GM18498 (cell line): ENCODE measurements at regions not wholly inside any gene's neighbourhood (a gene's known extent, or its start where the extent isn't known, plus 50 kb on each side); places are given as distances from the start of the nearest gene placed in this dataset.
"Not testable (repeated sequence)": the region's sequence is repeated elsewhere in the genome, so short reads cannot be mapped to it uniquely, and the experiment has no call there.

Experiments used
- ATAC-seq: cut with Tn5 transposase; IDR thresholded peaks from one replicate; pipeline ENCODE4 v1.9.1; 2021; ENCODE audit warnings: mild to moderate bottlenecking, moderate library complexity; ENCODE audit not compliant: unreplicated experiment

GRCh38 chr1:169044971-169045370, 61.5 kb upstream of the ATP1B1 start:
- ATAC-seq = peak; percentile 44

DNA sequence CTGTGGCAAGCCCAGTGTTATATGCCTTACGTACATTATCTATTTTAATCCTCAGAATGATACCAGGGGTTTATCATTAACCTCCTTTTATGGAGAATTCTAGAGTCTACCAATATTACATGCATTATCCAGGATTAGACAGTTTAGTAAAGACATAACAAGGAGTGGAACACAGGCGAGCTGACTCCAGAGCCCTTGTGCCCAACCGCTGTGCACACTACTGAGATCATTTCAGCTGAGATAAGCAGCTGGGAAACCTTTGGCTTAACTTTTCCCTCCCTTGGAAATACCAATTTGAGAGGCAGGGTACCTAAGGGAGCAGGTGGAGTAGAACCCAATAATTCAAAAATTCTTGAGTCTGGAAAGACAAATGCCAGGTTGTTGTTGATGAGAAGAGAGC, 59.8 kb upstream of the ATP1B1 start:
- ATAC-seq = no peak

- ATAC-seq = no peak
Measured at GRCh38 chr1:169047074-169047473, 59.4 kb upstream of the ATP1B1 start.

DNA sequence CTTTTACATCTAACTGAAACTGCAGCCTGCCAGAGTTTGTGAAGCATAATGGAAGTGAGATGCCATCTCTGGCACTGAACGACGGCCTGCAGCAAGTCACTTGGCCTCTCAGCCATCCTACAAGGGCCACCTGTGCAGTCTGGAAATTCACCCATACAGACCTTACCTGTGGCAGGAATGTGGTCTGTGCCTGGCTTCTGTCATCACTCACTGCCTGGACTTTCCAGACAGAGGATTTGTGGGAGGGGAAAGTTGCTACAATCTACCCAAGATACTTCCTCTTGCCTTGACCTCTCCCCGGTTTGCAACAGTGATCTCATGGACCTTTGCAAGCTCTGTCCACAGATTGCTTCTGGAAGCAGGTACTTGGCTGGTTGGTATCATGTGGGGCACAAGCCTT, 58.4 kb upstream of the ATP1B1 start:
- no peak for ATAC-seq

- ATAC-seq = no peak
Measured at GRCh38 chr1:169049258-169049938, 57.1 kb upstream of the ATP1B1 start.

- ATAC-seq = no peak
Measured at GRCh38 chr1:169051171-169051570, 55.3 kb upstream of the ATP1B1 start.

DNA sequence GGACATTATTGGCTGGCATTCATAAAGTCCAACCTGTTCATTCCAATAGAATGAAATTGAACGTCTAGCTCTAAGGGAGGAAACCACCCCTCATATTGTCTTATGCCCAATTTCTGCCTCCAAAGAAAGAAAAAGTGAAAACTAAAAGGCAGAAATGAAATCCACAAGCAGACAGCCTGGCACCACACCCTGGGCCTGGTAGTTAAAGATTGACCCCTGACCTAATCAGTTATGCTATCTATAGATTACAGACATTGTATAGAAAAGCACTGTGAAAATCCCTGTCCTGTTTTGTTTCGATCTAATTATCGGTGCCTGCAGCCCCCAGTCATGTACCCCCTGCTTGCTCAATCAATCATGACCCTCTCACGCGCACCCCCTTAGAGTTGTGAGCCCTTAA, 54.3 kb upstream of the ATP1B1 start:
- not testable (repeated sequence) for ATAC-seq

DNA sequence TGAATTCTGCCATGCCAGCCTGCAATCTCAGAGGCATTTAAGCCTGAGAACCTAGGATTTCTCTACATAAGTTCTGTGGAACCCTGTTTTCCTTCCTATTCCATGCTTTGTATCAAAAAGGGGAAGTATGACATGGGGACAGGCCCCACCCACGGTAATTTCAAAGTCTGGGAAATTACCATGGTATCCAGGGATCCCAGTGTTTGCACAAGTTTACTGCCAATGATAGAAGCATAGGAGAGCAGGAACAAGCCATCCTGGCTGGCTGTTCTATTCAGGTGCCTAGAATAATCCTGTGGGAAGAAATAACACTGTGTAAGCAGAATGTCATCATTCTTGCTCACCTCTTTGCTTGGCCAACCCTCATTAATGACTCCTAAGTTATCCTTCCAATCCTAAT, 53.8 kb upstream of the ATP1B1 start:
- ATAC-seq = no peak

GRCh38 chr1:169053196-169053595, 53.3 kb upstream of the ATP1B1 start:
- ATAC-seq = no peak
